T follicular helper cell (primary cell): ENCODE measurements at regions not wholly inside any gene's neighbourhood (a gene's known extent, or its start where the extent isn't known, plus 50 kb on each side); places are given as distances from the start of the nearest gene placed in this dataset.
"Not testable (repeated sequence)": the region's sequence is repeated elsewhere in the genome, so short reads cannot be mapped to it uniquely, and the experiment has no call there.

Experiments used
- DNase-seq: peaks from one replicate; pipeline ENCODE4 v3.0.0-alpha.2; 2020; ENCODE audit warnings: low read depth

DNA sequence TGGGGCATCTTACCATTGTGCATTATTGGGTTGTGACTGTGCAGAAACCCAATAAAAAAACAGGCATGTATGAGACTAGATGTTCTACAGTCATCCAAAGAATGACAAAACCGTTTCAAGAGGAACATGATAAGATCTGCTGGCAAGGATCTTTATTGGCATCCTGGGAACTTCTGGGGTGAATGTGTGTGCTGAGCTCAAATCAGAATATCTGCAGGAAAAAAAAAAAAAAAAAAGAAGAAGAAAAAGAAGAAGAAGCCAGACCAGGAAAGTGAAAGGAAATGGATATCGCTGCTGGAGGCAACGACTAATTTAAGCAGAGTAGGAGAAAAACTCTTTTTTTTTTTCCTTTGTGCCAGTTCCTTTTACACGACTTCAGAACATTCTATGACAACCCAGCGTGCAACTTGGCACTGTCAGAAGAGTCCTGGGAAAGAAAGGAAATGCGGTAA lies 484.2 kb upstream of the BOD1L1 start:
- DNase-seq: no peak

DNA sequence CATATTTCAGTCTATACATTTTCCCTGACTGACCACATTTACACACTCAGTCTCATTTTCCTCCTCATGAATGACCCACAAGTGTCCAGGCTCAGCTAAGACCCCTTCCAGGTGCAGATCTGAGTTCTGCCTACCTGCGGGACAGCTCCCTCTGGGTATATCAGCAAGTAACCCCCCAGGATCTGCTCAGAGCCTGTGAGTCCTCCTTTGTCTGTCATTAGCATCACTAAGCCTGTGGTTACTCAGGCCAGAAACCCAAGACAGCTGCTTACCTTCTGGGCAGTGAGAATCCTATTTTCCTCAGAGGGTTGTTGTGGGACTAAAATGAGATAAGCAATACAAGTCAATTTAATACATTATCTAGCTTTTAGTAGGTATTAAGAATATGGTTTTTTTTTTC lies 487.6 kb upstream of the BOD1L1 start:
- DNase-seq: no peak

DNA sequence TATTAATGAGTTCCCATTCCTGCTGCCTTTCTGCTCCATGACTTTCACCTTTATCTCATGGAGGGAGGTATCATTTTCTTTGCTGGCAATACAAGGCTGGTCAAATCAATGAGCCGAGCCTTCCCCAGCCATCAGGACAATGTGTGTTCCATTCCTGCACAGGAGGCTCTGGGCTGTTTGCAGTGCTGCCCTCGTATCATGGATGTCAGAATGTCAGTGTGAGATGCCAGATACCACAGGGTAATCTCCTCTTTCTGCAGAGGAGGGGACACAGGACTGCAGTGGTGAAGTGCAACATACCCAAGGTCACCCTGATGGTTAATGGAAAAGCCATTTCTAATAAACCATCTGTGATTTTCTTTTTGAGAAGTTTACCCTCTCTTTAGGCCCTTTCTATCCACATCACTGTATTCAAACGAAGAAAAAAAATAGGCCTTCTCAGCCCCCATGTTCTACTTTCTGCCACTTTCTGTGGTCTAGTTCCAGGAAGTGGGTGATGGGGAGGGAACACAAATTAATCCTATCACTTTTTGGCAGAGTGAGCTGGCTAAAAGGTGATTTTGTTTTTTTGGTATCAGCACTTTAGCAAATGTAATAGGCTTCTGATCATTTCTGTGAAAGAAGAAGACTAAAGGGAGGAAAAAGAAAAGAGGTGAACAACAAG lies 490.2 kb upstream of the BOD1L1 start:
- no peak for DNase-seq

DNA sequence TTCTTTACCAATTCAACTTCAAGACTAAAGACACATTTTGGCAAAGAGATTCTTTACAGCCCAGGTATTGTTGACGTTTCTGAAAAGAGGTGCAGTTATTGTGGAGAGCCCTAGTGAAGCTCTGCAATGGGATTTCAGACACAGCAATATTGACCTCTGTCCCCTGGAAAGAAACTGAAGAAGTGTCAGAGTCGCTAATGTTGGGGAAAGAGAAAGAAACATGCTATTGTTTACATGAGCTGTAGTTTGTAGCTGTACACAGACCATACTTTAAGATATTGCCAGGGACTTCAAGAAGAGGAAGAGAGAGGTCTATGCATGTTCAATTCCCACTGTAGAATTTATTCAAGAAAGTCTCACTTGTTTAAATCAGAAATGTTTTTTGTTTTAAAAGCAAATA lies 497.3 kb upstream of the BOD1L1 start:
- no peak for DNase-seq

DNA sequence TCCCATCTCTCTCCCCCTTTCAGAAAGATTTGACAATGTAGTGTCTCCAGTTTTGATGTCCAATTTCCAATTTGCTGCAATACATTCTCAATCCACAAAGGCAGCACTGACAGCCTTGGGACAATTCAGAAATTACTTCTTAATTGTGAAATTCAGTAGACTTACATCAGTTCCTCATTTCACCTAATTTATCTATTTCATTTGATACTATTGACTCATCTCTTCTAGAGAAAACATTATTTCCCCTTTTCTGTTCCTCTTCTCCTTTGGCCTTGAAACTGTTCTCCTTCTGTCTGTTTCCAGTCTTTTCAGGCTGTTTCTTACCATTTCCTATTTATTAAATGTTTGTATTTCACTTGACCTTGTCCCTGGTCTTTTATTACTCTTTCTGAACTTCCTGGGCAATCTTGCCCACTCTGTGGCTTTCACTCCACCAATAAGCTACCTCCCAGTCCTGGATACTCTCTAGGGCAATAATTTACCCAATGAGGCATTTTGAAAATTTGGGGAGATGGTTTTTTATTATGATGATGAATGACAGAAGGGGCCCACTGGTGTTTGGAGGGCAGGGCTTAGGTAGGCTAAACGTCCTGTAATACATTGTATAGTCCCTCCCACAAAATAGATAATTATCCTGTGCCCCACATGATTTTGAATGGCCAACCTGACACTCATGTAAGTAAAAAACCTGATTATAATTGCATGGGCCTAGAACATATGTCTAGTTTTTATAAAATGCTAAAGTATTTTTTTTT lies 498.0 kb upstream of the BOD1L1 start:
- DNase-seq: no peak

DNA sequence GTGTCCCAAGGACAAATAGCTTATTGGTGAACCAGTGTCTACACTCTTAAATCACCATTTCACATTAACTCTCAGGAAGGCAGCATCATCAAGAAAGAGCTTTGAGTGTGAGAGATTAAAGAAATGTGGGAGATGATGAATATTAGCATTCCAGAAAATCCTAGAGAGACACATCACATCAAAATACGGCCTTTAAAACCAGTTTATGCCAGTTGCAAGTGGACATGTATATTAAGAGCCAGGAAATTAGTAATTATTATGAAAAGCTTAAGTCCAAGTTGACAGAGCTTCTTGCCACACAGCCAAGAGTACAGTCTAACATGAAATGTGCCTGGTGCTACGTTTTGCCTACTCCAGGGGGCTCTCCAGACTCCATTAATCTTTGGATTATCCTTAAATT lies 503.0 kb upstream of the BOD1L1 start:
- DNase-seq: no peak

DNA sequence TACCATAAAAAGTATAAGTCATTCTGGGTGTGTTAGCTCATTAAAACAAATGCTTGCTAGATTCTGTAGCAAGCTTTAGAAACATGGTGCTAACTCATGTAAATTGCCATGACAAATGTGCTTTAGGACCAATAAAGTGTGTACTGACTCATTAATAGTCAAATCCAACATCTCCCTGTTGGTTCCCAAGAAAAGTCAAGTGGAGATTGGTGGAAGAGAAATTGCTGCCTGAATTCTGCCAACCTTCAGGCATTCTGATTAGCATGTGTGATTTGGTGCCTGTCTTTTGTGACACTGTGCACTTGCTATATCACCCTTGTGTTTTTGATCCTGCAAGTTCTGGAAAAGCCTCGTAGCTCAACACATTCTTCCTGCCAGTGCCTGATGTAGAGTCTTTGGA lies 503.8 kb upstream of the BOD1L1 start:
- DNase-seq: no peak

DNA sequence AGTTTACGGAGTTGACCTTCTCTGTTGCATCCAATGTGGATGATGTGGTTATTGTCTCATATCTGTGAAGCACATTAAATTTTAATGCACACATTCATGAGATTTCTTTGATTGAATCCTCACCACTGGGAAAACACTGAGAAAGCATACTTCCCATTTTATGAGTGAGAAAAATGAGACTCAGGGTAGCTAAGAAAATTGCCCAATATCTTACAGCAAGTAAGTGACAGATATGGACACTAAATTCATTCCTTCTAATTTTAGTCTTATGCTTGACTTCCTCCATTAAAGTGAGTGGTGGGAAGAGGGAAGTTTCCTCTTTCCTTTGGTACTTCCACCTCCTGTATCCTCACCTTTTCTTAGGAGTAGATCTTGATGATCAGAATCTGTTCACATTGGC lies 504.8 kb upstream of the BOD1L1 start:
- DNase-seq: no peak

DNA sequence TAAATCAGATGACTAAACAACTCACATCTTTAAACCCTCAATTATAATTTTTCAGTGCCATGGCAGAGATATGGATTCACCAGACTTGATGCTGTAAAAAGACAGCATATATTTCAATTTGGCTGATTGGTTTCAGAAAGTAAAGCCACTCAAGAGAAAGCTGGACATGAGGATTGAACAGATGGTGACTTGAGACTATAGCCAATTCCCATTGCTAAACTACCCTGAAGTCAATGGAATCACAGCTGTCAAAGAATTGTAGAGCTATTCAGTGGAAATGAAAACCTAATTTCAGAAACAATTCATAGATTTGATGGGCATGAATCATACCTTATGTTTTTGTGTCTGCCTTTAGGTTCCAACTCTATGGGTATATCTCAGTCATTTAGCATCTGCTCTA lies 510.6 kb upstream of the BOD1L1 start:
- DNase-seq: no peak

DNA sequence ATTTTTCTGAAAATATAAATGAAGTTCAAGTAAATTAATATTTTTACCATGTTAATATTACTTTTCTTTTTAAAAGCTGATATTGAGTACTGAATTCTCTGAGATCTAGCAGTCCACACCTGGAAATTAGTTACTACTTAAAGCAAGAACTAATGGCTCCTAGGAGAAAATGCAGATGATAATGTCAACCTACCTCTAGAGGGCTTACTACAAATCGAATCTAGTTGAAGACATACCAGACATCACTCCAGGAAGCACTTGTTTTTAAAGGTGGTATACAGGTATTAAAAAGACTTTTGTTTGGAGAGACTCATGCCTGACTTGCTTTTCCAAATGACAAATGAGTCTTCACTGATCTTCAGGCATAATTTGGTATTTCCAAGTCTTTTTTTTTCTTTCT lies 516.4 kb upstream of the BOD1L1 start:
- no peak for DNase-seq

DNA sequence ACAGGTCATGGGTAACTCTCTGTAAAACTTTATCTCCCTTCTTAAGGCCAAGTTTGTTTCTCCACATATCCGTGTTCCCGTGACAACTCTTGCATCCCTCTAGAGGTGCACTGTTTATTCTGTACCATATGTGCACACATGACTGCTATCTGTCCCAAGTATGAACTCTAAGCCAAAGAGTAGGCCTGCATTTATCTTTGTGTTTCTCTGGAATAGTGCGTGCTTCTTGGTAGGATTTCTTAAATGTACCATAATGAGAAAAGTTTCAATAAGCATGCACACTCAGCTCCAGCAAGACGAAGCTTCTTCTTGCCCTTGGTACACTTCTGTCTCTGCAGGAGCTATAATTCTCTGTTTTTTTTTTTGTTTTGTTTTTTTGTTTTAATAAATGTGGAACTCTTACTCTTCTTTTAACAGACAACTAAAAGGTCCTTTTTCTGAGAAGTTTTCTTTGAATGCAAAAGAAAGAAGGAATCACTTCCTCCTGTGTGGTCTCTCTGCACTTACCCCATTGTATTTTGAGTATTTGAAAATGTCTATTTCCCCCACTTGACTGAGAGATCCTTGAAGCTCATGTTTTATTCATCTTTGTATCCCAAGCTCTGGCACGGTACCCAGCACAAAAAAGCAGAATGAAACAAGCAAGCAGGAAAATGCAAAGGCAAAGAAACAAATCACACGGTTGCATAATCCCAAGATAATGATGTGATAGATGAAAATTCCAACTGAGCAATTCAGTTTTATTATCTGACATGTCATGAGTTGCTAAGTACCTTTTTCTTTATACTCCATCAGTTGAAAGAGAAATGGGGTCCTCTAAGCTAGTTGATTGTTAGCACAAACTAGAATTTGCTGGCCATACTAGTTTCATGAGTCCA lies 521.9 kb upstream of the BOD1L1 start:
- DNase-seq: no peak

DNA sequence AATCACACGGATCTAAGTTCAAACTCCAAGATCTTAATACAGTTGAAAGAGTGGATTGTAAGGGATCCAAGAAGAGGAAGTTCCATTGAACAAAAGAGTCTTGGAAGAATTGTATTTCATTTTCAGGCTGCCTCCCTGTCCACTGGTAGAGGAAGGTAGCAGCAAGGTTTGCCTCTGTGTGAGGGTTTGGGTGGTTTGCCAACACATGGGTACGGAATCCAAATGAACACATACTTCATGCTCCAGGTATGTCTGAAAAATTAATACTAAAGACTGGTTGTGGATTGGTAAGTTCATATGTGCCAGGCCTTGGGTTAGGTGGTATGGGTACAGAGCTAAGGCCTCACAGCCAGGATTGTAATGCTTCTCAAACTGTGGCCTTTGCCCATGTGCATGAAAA lies 523.6 kb upstream of the BOD1L1 start:
- no peak for DNase-seq

DNA sequence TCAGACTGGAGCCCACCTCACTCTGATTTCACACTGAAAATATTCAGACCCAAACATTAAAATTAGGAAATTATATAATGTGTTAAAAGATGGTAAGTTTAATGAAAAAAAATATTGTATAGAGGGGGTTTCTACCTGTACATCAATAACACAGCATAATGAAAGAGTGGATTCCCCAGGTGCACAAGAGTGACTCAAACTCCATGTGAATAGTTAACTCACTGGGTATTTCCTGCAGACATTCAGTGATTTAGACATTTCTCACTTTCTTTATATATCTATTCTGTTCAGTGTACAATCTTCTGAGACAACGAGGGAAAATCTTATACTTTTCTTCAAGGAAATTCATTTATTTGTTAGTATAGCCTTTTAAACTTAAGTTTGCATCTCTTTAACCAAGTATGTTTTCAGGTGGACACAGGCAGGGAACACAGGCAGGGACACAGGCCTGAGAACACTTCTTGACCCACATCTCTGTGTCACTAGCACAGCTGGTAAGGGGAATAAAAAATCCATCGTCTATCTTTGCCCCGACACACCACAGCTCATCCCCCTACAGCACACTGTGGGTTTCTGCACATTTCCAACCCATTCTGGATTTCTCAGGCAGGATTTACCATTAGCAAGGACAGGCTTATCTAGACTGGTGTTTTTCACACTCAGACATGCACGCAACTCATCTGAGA lies 525.5 kb upstream of the BOD1L1 start:
- DNase-seq: no peak

DNA sequence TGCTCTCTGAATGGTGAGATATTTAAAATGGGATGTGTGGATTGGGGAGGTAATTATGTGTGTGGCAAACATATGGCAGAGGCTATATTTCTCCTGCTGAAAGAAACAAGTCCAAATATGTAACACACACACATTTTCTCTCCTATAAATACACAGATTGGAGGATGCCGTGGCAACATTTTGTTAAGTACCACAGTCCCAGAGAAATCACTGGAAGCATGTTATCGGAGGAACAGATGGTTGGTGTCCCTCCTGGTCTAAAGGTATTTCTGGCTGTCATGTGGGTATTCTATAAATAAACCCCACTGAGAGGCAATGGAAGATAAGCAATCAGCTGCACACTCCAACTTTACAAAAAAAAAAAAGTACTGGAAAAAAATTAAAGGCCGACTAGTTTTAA lies 528.3 kb upstream of the BOD1L1 start:
- no peak for DNase-seq

DNA sequence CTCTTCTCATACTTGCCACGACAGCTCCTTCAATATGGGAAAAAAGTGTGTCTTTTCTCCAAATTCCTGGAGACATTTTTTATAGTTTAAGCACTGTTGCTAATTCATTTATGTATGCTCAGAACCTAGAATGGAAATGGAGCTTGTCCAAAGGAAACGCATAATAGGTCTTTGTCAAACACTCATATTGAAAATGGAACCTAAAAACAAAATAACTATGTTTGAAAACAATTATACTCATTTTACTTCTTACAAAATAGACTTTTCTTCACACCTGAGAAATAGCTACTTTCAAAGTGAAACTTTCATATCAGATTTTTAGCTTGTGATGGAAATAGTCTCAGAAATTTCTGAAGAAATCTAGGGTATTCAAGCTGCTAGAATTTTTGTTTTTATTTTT lies 529.7 kb upstream of the BOD1L1 start:
- DNase-seq: no peak

DNA sequence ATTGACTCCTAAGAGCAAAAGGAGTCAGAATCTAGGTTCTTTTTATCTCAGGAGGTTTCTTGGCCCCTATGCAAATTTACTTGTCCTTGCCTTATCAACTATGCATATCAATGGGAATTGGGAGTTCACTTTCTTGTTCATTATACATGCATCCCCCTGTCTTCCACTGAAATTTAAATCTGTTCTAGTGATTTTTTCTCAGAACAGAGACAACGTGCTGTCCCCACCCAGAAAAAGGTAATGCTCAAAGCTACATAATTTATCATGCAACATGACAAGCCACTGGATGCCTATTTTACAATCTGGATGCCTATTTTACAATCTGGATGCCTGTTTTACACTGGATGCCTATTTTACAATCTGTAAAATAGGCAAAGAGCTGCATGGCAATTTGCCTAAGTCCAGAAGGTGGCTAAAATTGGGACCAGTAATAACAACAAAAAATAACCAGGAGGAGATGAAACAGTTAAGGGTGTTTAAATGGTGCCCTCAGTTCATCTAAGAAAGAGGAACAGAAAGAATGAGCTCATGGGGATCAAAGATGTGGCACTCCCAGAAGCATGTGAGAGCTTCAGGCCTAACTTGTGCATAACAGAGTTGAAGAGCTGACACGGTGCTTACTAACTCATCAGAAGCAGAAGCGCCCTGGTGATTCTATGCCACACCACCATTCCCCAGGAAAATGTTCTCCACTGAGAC lies 537.8 kb upstream of the BOD1L1 start:
- no peak for DNase-seq

DNA sequence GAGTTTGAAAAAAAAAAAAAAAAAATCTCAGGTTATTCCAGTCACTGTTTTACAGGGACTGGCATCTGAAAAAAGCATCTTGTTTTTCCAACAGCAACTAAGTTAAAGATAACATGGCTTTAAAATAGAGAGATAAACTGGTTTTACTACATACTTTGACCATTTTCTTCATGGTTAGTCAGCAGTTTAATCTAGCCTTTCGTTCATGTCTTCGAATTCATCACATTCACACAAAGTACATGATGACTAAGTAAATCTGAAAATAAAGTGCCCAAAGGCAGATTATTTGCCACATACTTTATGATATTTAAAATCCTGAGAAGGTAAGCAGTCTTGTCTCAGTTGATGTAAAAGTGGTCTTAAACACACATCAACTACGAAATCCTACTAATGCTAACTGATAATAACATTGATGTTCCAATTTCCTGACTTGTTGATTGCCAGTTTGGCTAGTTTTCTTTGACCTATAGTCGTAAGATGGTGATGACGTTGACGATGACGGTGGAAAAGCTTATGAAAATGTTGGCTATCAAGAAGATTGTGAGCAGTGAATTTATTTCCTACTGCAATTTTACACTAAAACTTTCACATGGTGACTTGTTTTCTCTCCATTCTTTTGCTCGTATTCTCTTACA lies 540.5 kb upstream of the BOD1L1 start:
- DNase-seq: no peak

DNA sequence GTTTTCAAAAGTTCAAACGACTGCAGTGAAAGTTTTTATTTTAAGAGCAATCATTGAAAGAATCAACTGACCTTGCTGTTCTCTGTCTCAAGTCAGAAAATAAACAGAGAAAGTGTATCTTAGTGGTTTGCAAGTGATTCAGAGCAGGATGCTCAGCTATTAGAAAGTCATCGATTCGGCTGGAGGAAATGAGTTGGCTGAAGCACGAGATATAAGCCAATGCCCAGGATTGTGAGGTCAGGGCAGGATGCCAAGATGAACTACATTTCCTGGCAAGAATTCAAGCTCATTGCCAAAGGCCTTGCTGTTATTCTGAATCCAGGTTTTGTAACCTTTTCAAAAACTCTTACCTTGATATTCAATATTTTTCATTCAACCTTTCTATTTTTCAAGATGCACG lies 541.4 kb upstream of the BOD1L1 start:
- no peak for DNase-seq

DNA sequence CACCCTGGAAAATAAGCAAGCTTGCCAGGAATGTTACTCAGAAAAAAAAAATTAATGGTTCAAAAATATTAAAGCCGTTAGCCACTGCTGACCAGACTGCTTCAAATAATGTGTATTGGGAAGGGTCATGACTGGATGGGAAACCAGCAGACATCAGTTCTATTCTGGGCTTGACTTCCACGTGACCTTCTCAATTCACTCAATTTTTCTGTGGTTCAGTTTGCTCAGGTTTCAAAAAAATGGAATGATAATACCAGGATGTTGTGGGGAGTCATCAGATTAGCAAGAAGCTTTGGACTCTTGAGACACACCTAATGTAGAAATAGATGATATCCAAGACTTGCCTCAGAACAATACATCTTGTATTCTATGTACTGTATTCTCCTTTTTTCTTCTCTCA lies 541.9 kb upstream of the BOD1L1 start:
- DNase-seq: no peak

DNA sequence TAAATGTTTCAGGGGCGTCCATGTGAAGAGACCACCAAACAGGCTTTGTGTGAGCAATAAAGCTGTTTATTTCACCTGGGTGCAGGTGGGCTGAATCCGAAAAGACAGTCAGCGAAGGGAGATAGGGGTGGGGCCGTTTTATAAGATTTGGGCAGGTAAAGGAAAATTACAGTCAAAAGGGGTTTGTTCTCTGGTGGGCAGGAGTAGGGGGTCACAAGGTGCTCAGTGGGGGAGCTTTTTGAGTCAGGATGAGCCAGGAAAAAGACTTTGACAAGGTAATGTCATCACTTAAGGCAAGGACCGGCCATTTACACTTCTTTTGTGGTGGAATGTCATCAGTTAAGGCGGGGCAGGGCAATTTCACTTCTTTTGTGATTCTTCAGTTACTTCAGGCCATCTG lies 542.4 kb upstream of the BOD1L1 start:
- DNase-seq: not testable (repeated sequence)

DNA sequence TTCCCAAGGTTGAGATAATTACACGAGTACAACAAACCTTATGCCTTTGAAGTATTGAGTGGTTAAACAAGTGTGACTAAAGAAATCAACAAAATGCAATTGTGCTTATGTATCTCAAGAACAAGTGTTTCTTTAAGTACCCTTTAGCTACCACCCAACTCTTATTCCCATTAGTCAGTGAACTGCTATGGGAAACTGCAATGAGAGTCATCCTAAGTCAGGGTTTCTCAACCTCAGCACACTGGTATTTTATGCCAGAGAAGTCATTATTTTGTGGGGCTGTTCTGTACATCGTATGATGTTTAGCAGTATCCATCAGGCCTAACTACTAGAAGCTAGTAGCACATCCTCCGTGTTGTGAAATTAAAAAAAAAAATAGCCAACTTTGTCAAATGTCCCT lies 549.1 kb upstream of the BOD1L1 start:
- no peak for DNase-seq
